Effector CD4-positive, alpha-beta T cell (primary cell): ENCODE measurements at regions not wholly inside any gene's neighbourhood (a gene's known extent, or its start where the extent isn't known, plus 50 kb on each side); places are given as distances from the start of the nearest gene placed in this dataset.

Experiments
- DNase-seq: peaks from one replicate; pipeline ENCODE4 v3.0.0-alpha.2; 2020

DNA sequence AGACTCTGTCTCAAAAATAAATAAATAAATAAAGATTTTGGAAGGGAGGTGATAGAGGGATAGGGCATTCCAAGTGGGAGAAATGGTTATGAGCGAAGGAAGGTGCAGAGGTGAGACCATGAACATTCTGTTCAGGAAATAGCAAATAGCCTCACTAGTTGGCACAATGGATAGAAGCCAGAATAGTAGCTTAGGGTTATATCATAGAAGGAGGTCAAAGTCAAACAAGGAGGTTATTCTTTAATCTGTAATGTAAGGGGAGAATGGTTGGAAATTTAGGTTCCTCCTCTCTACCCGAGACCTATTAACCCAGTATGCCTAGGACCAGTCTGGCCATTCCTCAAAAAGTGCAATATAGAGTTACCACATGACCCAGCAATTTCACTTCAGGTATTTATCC lies 275.8 kb downstream of the MN1 start:
- no peak for DNase-seq

DNA sequence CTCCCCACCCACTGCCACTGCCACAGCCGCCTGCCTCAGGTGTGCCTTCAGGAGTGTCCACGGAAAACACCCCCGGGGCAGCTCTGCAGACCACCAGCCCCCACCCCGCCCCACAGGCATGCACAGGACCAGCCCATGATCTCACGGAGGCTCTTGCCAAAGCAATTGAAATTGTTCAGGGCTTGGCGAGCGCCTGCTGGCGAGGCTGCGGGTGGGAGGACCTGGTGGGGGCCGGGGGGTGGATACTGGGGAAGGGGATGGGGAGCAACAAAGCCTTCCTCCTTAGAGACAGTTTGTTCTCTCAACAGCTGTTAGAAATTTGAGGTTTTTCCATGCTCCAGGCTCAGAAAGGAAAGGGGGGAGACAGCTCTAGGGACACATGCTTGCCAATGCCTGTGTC lies 274.7 kb downstream of the MN1 start:
- DNase-seq, result no peak

DNA sequence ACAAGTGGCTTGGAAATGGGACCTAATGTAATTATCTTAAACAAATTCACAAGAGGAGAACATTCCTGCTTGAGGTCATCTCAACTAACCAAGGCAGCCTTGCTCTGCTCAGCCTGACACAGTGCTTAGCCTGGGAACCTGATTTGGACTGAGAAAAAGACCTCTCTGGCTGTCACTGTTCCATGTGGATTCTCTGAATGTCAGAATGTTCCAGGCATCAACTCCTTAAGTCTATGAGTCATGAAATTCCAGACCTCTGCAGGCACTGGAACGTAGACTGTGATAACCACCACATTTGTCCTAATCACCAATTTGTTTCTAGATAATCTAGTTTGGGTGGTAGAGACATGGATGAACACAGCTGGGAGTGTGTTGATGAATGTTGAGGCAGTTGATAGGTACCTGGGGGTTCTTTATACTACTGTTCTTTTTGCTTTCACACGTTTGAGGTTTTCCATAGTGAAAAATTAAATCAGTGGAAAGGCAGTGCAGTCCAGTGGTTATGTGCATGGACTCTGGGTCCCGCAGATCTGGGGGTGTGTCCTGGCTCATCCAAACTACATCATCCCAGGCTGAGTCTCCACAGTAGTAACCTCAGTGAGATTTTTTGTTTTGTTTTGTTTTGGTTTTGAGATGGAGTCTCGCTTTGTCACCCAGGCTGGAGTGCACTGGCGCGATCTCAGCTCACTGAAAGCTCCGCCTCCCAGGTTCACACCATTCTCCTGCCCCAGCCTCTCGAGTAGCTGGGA lies 269.6 kb downstream of the MN1 start:
- no peak for DNase-seq

DNA sequence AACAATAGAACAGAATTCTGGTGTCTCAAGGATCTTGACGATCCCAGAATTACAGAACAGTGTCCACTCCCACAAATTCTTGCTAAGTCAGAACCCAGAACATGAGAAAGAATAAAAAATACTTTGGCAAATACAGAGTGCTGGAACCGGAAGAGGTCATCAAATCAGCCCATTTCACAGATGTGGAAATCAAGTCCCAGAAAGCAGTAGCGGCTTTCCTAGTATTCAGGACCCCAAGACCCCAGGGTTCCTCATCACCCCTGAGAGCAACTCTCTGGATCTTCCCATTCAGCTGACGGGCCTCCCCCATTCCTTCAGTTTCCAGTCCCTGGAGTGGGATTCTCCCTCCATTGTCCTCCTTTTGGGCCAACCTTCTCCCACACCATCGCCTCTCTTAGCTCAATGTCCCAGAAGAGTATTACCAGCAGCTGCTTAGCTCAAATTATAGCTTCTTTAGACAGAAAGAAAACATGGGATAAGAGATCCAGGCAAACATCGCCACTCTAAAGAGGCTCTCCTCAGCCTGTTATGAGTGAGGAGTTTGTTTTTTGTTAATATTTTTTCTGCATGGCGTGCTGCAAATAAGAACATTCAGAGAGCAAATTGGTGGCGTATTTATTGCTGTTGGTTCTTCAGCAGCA lies 268.3 kb downstream of the MN1 start:
- DNase-seq, result no peak

DNA sequence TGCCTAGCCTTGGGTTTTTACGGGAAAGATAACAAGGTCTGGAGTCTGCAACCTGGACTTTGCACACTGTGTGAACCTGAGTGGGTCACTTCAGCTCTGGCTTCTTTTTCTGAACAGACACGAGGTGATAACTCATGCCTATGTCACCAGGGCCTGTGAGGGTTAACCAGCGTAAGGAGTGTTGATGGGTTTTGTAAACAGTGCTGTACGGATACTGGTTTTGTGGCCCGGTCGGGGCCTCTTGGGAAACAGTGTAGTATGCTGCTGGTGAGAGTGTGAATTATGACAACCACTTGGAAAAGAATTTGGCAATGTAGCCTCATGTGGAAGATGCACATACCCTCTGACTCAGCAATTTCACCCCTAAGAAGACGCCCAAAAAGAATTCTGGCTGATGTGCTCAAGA lies 266.8 kb downstream of the MN1 start:
- no peak for DNase-seq

DNA sequence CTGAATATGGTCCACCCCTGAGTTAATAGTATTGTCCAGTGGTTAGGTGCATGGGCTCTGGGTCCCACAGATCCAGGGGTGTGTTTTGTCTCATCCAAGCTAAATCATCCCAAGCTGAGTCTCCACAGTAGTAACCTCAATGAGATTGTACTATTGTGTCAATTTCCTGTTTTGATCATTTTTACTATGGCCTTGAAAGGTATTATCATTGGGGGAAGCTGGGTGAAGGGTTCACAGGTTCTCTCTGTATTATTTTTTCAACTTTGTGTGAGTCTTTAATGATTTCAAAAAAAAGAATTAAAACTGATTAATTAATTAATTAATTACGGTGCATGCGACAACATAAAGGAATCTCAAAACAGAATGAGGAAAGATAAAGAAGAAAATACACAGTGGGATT lies 266.1 kb downstream of the MN1 start:
- DNase-seq, result no peak

DNA sequence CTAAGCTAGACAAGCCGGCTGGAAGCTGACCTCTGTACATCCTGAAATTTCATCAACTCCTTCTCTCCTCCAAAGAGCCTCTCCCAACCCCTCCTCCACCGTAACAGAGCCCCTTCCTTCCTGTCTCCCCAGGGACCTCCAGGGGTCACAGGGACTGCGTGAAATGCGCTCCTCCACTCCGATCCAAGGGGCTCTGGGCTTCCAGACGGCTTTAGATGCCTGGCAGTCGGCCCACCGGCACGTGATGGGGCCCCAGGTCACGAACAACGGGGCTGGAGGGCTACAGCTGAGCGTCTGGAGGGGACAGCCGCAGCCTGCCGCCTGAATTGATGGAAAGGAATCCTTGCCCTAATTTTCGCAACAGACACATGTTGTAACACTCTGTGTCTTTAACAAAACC lies 264.1 kb downstream of the MN1 start:
- no peak for DNase-seq

DNA sequence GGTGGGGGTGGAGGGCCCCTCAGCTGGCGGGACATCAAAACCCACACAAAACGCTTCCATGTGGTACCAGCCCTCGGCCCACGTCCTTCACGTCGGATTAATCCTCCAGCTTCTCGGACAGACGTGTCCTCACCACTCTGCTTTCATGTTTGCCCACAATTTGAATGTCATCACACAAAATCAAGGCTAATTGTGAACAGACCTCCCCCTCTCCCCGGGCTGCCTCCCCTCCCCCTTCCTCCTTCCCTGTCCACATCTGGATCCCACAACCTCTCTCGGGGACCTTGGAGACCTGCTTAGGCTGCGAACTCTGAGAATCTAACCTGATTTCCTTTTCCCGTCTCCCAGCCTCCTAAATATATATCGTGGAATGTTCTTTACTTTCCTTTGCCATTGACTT lies 262.9 kb downstream of the MN1 start:
- DNase-seq, result no peak

DNA sequence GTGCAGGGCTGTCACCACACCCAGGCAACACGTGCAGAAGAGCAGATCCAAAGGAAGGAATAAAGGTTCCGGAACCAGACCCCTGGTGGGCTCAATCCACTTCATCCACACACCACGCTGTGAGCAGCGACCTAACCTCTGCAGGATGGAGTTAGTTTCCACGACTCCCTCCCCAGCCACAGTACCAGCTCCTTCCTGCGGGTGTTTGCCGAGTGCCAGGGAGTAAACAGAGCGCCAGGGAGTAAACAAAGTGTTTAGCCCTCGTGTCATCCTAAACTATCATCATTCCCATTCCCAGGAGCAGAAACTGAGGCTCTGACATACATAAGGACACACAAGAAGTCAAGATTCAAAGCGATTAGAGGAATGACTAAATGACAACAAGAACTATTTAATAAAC lies 261.3 kb downstream of the MN1 start:
- DNase-seq, result no peak

DNA sequence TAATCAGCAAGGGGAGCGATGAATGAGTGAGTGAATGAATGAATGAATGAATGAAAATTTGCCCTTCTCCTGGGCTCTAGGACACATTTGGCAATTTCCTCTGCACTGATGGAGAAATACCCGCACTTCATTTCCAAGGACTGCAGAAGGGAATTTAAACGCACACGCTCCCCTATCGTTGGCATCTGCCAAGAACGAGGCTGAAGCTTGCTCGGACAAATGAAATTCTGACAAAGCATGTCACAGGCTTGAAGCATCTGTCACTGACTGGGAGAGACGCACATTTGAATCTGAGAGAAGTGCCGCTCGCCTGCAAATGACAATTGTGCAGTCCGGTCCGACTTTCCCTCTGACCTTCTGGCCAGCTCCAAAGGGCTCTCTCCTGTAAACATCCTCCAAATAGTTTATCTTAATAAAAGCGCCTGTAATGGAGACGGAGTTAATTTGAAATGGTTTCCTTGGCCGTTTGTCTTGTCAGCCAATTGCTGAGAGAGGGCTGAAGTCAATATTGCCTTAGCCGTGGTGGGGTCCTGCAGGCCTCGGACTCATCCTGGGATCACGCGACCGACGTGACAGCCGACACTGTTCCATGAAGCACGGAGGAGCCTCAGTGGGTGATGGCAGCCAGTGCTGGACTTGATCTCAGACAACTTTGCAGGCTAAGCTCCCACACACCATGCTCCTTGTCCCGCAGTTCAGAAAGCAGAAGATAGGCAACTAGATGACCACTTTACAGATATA lies 260.7 kb downstream of the MN1 start:
- DNase-seq, result no peak

DNA sequence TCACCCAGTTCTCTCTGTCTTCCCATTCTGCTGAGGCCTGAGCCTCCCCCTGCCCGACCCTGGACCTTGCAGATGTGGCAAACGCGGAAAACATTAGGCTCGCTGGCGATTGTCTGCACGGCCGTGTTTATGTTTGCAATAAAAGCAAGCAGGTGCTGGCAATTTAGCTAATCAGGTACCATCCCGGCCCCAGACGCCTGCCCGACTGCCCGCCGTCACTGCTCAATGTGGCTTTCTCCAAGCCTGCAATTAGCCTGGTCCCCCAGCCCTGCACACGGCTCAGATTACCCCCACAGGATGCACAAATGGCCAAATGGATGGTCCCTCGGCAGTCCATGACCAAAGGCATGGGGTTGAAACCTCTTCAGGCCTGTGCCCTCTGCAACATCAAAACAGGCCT lies 259.7 kb downstream of the MN1 start:
- DNase-seq, result no peak

DNA sequence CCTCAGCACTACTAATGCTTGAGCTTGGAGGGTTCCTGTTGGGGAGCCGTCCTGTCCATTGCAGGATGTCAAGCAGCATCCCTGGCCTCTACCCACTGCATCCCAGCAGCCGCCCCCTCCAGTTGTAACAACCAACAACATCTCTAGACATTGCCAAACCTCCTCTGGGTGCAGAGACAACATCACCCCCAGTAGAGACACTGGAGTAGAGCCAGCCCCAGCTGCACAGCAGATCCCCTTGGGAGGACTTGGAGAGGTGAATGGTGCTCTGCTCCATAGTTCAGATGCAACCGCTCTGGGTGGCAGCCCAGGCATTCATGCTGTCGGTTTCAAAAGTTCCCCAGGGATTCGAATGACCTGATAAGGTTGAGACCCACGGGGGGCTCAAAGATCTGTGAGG lies 259.0 kb downstream of the MN1 start:
- DNase-seq, result no peak

DNA sequence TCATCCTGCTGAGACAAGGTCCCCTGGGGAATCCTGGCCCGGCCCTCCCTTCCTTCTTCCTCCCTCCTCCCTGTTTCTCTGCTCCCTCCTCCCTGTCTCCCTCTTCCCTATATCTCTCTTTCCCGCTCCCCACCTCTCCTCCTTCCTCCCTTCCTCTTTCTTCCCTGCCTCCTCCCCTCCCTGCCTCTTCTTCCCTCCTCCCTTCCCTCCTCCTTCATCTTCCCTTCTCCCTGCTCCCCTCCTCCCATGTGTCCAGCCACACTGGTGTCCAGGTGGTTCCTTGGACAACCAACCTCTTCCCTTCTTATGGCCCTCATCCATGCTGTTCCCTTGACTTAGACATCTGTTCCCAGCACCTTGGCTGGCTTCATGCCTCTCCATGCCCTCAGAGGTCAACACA lies 258.1 kb downstream of the MN1 start:
- no peak for DNase-seq

DNA sequence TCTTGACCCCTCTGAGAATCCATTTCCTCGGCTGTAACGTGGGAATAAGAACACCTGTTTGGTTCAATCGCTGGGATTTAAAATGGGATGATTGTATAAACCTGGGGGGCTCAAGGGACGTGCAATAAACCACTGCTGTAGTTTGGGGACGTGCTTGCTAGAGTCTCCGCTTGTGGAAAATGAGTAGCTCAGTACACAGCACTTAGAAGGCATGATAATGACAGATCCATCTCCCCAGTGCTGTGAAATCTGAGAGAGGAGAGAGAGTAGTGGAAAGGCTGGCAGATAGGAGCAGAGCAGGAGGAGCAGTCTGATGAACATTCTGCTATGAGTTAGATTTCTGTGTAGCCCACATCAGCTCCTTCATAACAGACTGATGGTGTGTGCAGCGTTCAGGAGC lies 256.5 kb downstream of the MN1 start:
- DNase-seq, result no peak

DNA sequence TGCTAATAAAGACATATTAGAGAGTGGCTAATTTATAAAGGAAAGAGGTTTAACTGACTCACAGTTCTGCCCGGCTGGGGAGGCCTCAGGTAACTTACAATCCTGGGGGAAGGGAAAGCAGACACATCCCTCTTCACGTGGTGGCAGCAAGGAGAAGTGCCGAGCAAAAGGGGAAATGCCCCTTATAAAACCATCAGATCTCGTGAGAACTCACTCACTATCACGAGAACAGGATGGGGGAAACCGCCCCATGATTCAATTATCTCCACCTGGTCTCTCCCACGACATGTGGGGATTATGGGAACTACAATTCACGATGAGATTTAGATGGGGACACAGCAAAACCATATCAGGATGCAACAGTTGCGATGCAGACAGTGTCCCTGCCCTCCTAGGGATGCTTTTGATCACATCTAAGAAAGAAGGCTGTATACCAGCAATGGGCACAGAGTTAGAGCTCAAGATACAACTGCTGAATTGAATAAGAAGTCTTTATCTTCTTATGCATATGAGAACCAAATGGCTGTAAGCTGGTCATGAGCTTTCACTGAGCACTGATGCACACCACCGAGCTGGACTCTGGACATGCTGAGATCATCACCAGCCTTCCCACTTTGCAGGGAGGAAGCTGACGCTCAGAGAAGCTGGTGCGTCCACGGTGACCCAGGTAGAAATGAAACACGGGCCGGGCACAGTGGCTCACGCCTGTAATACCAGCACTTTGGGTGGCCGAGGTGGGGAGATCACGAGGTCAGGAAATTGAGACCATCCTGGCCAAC lies 255.2 kb downstream of the MN1 start:
- no peak for DNase-seq

DNA sequence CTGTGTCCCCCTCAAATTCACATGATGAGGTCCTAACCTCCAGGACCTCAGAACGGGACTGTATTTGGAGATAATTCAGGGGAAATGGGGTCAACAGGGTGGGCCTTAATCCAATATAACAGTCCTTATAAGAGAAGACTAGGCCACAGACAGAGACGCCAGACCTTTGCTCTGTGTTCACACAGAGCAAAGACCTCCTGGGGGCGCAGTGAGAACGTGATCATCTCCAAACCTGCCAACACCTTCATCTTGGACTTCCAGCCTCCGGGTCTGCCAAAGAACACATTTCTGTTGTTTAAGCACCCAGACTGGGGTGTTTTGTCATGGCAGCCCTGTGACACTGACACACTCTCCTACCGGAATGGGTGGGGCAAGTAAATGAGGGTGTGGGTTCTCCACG lies 250.2 kb downstream of the MN1 start:
- DNase-seq, result no peak

DNA sequence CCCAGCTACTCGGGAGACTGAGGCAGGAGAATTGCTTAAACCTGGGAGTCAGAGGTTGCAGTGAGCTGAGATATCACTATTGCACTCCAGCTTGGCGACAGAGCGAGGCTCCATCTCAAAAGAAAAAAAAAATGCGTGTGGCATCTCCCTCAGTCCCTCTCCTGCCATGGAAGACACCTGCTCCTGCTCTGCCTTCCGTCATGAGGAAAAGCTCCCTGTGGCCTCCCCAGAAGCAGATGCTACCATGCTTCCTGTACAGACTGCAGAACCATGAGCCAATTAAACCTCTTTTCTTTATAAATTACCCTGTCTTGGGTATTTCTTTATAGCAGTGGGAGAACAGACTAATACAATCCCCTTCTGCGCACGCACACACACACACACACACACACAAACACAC lies 249.4 kb downstream of the MN1 start:
- DNase-seq, result no peak

DNA sequence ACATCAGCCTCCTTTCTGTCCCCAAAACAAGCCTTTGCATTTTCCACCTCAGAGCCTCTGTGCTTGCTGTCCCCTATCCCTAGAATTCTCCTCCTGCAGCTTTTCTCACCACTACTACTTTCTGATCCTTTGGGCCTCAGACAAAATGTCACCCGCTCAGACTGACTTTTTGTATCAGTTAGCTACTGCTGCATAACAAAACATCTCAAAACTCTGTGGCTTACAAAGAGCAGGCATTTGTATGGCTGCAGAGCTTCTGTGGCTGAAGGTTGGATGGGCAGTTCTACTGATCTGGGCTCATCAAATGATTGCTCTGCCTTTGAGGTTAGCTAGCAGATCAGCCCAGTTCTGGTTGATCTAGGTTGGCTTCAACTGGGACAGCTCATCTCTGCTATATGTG lies 248.7 kb downstream of the MN1 start:
- DNase-seq, result no peak

DNA sequence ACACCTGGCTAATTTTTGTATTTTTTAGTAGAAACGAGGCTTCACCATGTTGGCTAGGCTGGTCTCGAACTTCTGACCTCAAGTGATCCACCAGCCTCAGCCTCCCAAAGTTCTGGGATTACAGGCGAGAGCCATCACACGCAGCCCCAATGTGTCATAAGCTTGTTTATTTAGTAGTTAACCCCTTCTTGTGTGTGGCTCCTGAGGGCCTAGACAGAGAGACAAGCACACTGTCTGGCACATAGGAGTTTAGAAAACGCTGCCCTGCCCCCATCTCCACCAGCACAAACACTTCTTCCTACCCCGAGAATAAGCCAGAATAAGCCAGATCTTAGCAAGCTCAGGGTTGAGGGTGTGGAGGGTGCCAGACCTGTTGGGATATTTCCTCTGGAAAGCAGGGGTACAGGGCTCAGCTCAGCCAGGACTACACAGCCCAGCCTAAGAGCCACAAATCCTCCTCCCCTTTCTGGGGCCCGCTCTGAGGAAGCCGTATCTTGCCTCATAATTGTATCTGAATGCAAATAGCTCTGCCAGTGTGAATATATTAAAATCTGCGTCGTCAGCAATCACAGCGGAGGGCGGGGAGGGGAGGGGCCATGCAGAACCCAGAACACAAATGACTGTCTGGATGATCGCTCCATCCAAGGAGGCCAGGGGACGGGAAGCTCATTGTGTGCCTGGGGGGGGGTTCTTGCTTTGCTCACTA lies 247.3 kb downstream of the MN1 start:
- no peak for DNase-seq

DNA sequence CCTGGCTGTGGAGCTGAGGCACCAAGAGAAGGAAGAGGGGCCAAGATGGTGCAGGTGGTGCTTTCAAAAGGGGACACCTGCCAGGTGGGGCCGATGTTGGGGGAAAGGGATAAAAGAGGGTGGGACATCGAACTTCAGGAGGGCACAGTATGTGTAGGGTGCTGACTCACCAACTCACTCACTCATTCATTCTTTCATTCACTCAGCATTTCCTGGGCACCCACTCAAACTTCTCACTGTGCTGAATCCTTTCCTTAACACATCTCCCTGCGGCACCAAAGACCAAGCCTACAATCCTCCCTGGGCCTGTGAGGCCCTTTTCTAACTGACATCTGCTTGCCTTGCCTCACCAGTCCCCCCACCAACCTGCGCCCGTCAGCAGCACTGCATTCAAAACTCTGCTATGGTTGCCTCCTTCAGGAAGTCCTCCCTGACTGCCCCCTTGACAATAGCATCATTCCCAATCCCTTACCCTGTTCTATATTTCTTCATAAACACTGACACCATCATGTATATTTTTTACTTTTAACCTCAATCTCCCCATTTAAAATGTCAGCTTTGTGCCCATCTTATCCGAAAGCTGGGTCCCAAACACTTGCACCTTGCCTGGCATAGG lies 246.6 kb downstream of the MN1 start:
- no peak for DNase-seq

DNA sequence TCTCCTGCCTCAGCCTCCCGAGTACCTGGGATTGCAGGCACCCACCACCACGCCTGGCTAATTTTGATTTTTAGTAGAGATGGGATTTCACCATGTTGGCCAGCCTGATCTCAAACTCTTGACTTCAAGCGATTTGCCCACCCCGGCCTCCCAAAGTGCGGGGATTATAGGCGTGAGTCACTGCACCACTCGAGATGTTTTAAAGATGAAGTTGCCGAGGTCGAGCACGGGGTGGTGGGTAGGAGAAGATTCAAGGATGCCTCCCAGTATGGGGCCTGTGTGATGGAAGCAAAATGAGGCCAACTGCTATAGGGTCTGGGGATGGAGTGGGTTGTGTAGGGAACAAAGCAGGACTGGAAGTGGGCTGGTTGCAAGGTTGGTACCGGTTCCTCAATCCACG lies 245.2 kb downstream of the MN1 start:
- DNase-seq, result no peak

DNA sequence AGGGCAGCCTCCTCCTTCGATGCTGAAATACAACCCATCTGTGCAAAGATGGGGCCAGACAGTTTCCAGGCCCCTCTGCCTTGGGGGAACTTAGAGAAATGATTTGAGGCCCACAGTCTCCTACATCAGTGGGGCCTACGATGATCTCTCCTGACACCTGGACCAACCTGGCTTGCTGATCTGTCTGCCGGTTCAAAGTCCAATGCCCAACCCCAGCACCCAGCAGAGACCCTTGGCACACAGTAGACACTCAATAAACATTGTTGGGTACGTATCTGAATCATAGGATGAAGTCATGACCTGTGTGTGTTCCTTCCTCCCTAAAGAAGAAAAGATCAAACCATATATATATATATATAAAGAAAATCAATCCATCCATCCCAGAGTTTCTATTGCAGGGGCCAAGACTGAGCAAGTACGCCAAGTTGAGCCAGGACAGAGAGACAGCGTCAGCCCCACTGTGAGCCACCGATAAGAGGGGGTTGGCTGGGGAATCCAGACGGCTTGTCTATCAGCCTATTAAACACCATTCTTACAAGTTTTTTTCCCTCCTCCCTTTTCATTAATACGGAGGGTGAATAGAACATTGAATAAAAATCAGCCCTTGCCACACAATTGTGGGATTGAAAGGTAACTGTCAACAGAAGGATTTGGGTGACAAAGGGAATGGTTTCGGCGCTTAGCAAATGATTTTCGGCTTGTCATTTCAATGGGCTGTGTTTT lies 244.1 kb downstream of the MN1 start:
- no peak for DNase-seq
